Smooth muscle cell (in vitro differentiated cells): ENCODE measurements at regions not wholly inside any gene's neighbourhood (a gene's known extent, or its start where the extent isn't known, plus 50 kb on each side); places are given as distances from the start of the nearest gene placed in this dataset.

Experiments used
- DNase-seq: peaks from one replicate; lab custom pipeline; 2025; ENCODE audit not compliant: unreplicated experiment; lab: John Stamatoyannopoulos, UW
- H2AFZ ChIP-seq: fragments of 200-600 bp; sonication (generic); 2 replicates; pipeline ENCODE4 v1.6.0; 2016; ENCODE audit warnings: antibody characterized with exemption, low read depth, mild to moderate bottlenecking
- H3F3A ChIP-seq: fragments of 200-600 bp; sonication (generic); 2 replicates; pipeline ENCODE4 v1.6.0; 2017; ENCODE audit warnings: antibody characterized with exemption, low read depth
- H3K27ac ChIP-seq: fragments of 200-600 bp; sonication (generic); 2 replicates; pipeline ENCODE4 v1.5.1; 2016; ENCODE audit warnings: low read depth, mild to moderate bottlenecking
- H3K27me3 ChIP-seq: fragments of 200-600 bp; sonication (generic); 2 replicates; pipeline ENCODE4 v1.6.1; 2016; ENCODE audit warnings: low read depth, mild to moderate bottlenecking
- H3K36me3 ChIP-seq: fragments of 200-600 bp; sonication (generic); 2 replicates; pipeline ENCODE4 v1.5.1; 2016; ENCODE audit warnings: low read depth
- H3K4me1 ChIP-seq: fragments of 200-600 bp; sonication (generic); 2 replicates; pipeline ENCODE4 v1.5.1; 2016; ENCODE audit warnings: low read depth
- H3K4me2 ChIP-seq: fragments of 200-600 bp; sonication (generic); 2 replicates; pipeline ENCODE4 v1.6.0; 2016; ENCODE audit warnings: mild to moderate bottlenecking
- H3K4me3 ChIP-seq: fragments of 200-600 bp; sonication (generic); 2 replicates; pipeline ENCODE4 v1.5.1; 2016; ENCODE audit warnings: mild to moderate bottlenecking
- H3K79me2 ChIP-seq: fragments of 200-600 bp; sonication (generic); 2 replicates; pipeline ENCODE4 v1.6.0; 2016; ENCODE audit warnings: low read depth, mild to moderate bottlenecking
- H3K9ac ChIP-seq: fragments of 200-600 bp; sonication (generic); 2 replicates; pipeline ENCODE4 v1.6.0; 2016; ENCODE audit warnings: low read depth
- H3K9me3 ChIP-seq: fragments of 200-600 bp; sonication (generic); replicated peaks from 2 replicates; pipeline ENCODE4 v1.5.1; 2016; ENCODE audit warnings: low read depth
- H4K20me1 ChIP-seq: fragments of 200-600 bp; sonication (generic); 2 replicates; pipeline ENCODE4 v1.6.0; 2016; ENCODE audit warnings: low read depth
- CTCF ChIP-seq: fragments of 200-600 bp; sonication (generic); IDR thresholded peaks from 2 replicates; pipeline ENCODE4 v1.5.1; 2017; ENCODE audit warnings: borderline replicate concordance, mild to moderate bottlenecking, antibody characterized with exemption; ENCODE audit not compliant: insufficient read depth, poor library complexity, severe bottlenecking
- WGBS: methylation state at CpG from one replicate; pipeline ENCODE4 v1.1.7; 2016; ENCODE audit warnings: low lambda C conversion rate; 5-methylcytosine and 5-hydroxymethylcytosine counted together

GRCh38 chr9:85431339-85432102, 310.2 kb downstream of the AGTPBP1 start:
- Histone ChIP-seq H3K4me1 (peaks cover 3% of the 10 kb centered on the region), H3K79me2 (no peaks in the 10 kb centered on the region)

GRCh38 chr9:85430659-85431338, 311.0 kb downstream of the AGTPBP1 start:
- TF ChIP-seq CTCF = no peak
- H3K4me3 ChIP-seq = no peak overlapping the region
- no peak overlapping the region for H3K4me2 ChIP-seq
- H3K79me2 ChIP-seq = no peaks in the 10 kb centered on the region
- H2AFZ ChIP-seq = no peak overlapping the region
- H3K36me3 ChIP-seq = no peaks in the 10 kb centered on the region
- H3F3A ChIP-seq = no peaks in the 10 kb centered on the region
- H3K27ac ChIP-seq = no peak overlapping the region
- H3K9ac ChIP-seq = no peak overlapping the region
- H4K20me1 ChIP-seq = no peaks in the 10 kb centered on the region
- no peaks in the 10 kb centered on the region for H3K9me3 ChIP-seq
- peaks cover 5% of the 10 kb centered on the region for H3K27me3 ChIP-seq
- WGBS = 89% methylated on average over 18 of the region's 18 CpGs
- H3K4me1 ChIP-seq = peaks cover 3% of the 10 kb centered on the region
- DNase-seq = no peak

More at GRCh38 chr9:85431339-85432102, 310.2 kb downstream of the AGTPBP1 start:
- no peaks in the 10 kb centered on the region for H3K9me3 ChIP-seq
- H3F3A ChIP-seq = no peaks in the 10 kb centered on the region
- H3K36me3 ChIP-seq = no peaks in the 10 kb centered on the region
- H4K20me1 ChIP-seq = no peaks in the 10 kb centered on the region
- no peak overlapping the region for H2AFZ ChIP-seq
- WGBS = 52% methylated on average over 3 of the region's 3 CpGs
- no peak overlapping the region for H3K9ac ChIP-seq
- H3K4me2 ChIP-seq = no peak overlapping the region
- no peak for DNase-seq
- TF ChIP-seq CTCF = no peak
- H3K27ac ChIP-seq = no peak overlapping the region
- H3K27me3 ChIP-seq = peaks cover 5% of the 10 kb centered on the region
- no peak overlapping the region for H3K4me3 ChIP-seq

- Histone ChIP-seq H3K9me3 (no peaks in the 10 kb centered on the region), H3K4me2 (no peak overlapping the region), H3K36me3 (no peaks in the 10 kb centered on the region), H3F3A (no peaks in the 10 kb centered on the region), H3K79me2 (no peaks in the 10 kb centered on the region), H3K27ac (no peak overlapping the region), H3K9ac (no peak overlapping the region), H3K27me3 (peaks cover 5% of the 10 kb centered on the region), H4K20me1 (no peaks in the 10 kb centered on the region), H3K4me1 (peaks cover 3% of the 10 kb centered on the region), H3K4me3 (no peak overlapping the region), H2AFZ (no peak overlapping the region)
- DNase-seq = no peak
- no peak for TF ChIP-seq CTCF
- WGBS = 88% methylated on average over 6 of the region's 6 CpGs
These were observed 313.5 kb downstream of the AGTPBP1 start for GRCh38 chr9:85428230-85428629.
